ENCODE measurements at regions not wholly inside any gene's neighbourhood (a gene's known extent, or its start where the extent isn't known, plus 50 kb on each side); places are given as distances from the start of the nearest gene placed in this dataset.

GRCh38 chr4:15286041-15286440, 141.8 kb upstream of the C1QTNF7 start:
- TF ChIP-seq, protein P1, sequence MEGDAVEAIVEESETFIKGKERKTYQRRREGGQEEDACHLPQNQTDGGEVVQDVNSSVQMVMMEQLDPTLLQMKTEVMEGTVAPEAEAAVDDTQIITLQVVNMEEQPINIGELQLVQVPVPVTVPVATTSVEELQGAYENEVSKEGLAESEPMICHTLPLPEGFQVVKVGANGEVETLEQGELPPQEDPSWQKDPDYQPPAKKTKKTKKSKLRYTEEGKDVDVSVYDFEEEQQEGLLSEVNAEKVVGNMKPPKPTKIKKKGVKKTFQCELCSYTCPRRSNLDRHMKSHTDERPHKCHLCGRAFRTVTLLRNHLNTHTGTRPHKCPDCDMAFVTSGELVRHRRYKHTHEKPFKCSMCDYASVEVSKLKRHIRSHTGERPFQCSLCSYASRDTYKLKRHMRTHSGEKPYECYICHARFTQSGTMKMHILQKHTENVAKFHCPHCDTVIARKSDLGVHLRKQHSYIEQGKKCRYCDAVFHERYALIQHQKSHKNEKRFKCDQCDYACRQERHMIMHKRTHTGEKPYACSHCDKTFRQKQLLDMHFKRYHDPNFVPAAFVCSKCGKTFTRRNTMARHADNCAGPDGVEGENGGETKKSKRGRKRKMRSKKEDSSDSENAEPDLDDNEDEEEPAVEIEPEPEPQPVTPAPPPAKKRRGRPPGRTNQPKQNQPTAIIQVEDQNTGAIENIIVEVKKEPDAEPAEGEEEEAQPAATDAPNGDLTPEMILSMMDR (conservative IDR thresholded peaks at IDR 0.05 in 1 of 2, IDR thresholded peaks at IDR 0.05 in 1 of 2; ENCODE audit: extremely low read depth in 1 of 2, insufficient read depth in 1 of 2, low read depth in 1 of 2, low read length in 2 of 2): no peak
- no peak for TF ChIP-seq EZH2 (IDR thresholded peaks at IDR 0.05; ENCODE audit: borderline replicate concordance, low read length)
